PC-3 (cell line): ENCODE measurements at regions not wholly inside any gene's neighbourhood (a gene's known extent, or its start where the extent isn't known, plus 50 kb on each side); places are given as distances from the start of the nearest gene placed in this dataset.
"Not testable (repeated sequence)": the region's sequence is repeated elsewhere in the genome, so short reads cannot be mapped to it uniquely, and the experiment has no call there.

Experiments used
- EZH2 ChIP-seq: fragments of 300-600 bp; sonication (generic); IDR thresholded peaks from one replicate; pipeline ENCODE4 v1.6.1; 2017; ENCODE audit warnings: antibody characterized with exemption, mild to moderate bottlenecking, low read length; ENCODE audit not compliant: unreplicated experiment
- TF ChIP-seq, protein P1 (sequence below): fragments of 300-600 bp; sonication (generic); conservative IDR thresholded peaks from 2 replicates; pipeline ENCODE4 v1.5.1; 2017; ENCODE audit warnings: antibody characterized with exemption, low read depth, mild to moderate bottlenecking, low read length

DNA sequence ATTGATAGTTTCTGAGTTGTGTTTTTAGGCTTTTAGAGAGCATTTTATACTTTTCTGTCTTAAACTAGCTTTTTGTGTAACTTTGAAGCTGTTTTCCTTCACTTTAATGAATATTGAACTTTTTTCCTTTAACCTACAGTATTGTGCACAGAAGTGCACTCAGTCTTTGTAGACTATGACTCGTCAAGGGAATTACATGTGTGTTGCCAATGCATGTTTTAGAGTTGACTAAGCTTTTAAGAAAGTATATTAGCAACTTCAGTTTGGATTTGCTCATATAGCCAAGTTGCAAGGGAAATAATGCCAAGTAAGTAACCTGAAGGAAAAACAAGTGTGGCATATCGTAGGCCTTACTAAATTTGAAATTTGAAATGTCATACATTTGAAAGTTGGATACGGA is 55.0 kb upstream of the PARP4 start:
- TF ChIP-seq, protein P1, sequence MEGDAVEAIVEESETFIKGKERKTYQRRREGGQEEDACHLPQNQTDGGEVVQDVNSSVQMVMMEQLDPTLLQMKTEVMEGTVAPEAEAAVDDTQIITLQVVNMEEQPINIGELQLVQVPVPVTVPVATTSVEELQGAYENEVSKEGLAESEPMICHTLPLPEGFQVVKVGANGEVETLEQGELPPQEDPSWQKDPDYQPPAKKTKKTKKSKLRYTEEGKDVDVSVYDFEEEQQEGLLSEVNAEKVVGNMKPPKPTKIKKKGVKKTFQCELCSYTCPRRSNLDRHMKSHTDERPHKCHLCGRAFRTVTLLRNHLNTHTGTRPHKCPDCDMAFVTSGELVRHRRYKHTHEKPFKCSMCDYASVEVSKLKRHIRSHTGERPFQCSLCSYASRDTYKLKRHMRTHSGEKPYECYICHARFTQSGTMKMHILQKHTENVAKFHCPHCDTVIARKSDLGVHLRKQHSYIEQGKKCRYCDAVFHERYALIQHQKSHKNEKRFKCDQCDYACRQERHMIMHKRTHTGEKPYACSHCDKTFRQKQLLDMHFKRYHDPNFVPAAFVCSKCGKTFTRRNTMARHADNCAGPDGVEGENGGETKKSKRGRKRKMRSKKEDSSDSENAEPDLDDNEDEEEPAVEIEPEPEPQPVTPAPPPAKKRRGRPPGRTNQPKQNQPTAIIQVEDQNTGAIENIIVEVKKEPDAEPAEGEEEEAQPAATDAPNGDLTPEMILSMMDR: not testable (repeated sequence)
- not testable (repeated sequence) for TF ChIP-seq EZH2
